ENCODE measurements at regions not wholly inside any gene's neighbourhood (a gene's known extent, or its start where the extent isn't known, plus 50 kb on each side); places are given as distances from the start of the nearest gene placed in this dataset.

GRCh38 chr18:73316513-73316912 lies 448.7 kb upstream of the NETO1 start:
- no peak for TF ChIP-seq CTCF (IDR thresholded peaks at IDR 0.05)
- no peak for TF ChIP-seq POLR2A (IDR thresholded peaks at IDR 0.05)

Measured in vagina (tissue), 2 donors.